Tibial nerve (tissue), 4 donors: ENCODE measurements at regions not wholly inside any gene's neighbourhood (a gene's known extent, or its start where the extent isn't known, plus 50 kb on each side); places are given as distances from the start of the nearest gene placed in this dataset.

Experiments used
- DNase-seq, 2 donors: peaks; one replicate each; pipeline ENCODE4 v3.0.0-alpha.2; 2019; ENCODE audit warnings: low spot score in 2 of 2
- H3K27ac ChIP-seq, 4 donors: fragments of 200-600 bp; sonication (generic) in 3 of 4; one replicate each; pipeline ENCODE4 v1.5.1; 2017 to 2019; ENCODE audit warnings: mild to moderate bottlenecking in 1 of 4
- H3K27me3 ChIP-seq, 2 donors: fragments of 200-600 bp; sonication (generic) in 1 of 2; one replicate each; pipeline versions ENCODE4 v1.5.1 to v1.6.0; 2017 to 2019
- H3K36me3 ChIP-seq, 3 donors: fragments of 200-600 bp; sonication (generic); one replicate each; pipeline ENCODE4 v1.5.1; 2018 to 2019
- H3K4me1 ChIP-seq, 4 donors: fragments of 200-600 bp; sonication (generic) in 3 of 4; one replicate each; pipeline ENCODE4 v1.5.1; 2017 to 2019
- H3K4me3 ChIP-seq, 4 donors: fragments of 200-600 bp; sonication (generic) in 3 of 4; one replicate each; pipeline ENCODE4 v1.5.1; 2017 to 2019; ENCODE audit warnings: mild to moderate bottlenecking in 1 of 4, moderate library complexity in 1 of 4
- H3K9me3 ChIP-seq, 4 donors: fragments of 200-600 bp; sonication (generic) in 3 of 4; one replicate each; pipeline ENCODE4 v1.5.1; 2017 to 2019
- EP300 ChIP-seq, 2 donors: sonication (generic); formaldehyde crosslinking; IDR thresholded peaks; one replicate each; pipeline ENCODE4 v1.6.1; 2017; ENCODE audit warnings: antibody characterized with exemption in 2 of 2, mild to moderate bottlenecking in 1 of 2
- POLR2A ChIP-seq, 2 donors: fragments of 450-650 bp; IDR thresholded peaks; one replicate each; pipeline ENCODE4 v1.6.1; 2017; ENCODE audit warnings: antibody characterized with exemption in 2 of 2, mild to moderate bottlenecking in 2 of 2, moderate library complexity in 2 of 2
- WGBS, 2 donors: methylation state at CpG; one replicate each; pipeline ENCODE4 v1.1.5; 2018; 5-methylcytosine and 5-hydroxymethylcytosine counted together
- TF ChIP-seq, protein P1 (sequence below), 5 experiments: fragments of 200-600 bp in 3 of 5; fragments of 450-650 bp in 2 of 5; sonication (generic) in 3 of 5; IDR thresholded peaks; one replicate each; pipeline ENCODE4 v1.5.1; 2016 to 2019; ENCODE audit warnings: antibody characterized with exemption in 5 of 5, mild to moderate bottlenecking in 3 of 5, moderate library complexity in 2 of 5

DNA sequence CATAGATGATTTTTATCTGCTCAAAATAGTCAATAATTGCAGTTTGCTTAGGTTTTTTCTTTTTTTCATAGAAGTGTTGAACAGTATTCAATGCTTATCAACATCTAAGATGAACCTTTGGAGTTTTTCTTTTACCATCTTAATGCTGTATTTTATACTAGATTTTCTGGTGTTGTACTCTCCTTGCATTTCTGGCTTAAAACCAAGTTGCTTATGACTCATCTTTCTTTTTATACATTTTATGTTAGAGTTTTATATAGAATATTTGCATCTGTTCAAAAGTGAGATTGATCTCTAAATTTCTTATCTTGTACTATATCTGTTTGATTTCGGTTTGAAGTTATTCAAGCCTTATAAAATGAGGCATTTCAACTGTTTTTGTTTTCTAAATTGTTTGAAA, 232.5 kb downstream of the RFPL4B start:
- no peaks in the 10 kb centered on the region for H3K27me3 ChIP-seq
- no peak for DNase-seq
- WGBS, 2 donors: 78 to 87% methylated on average over 1 of the region's 1 CpG
- no peak overlapping the region for H3K4me3 ChIP-seq
- H3K27ac ChIP-seq: no peak overlapping the region
- TF ChIP-seq EP300 (IDR thresholded peaks at IDR 0.05) (no peak), POLR2A (IDR thresholded peaks at IDR 0.05) (no peak)
- TF ChIP-seq, protein P1, sequence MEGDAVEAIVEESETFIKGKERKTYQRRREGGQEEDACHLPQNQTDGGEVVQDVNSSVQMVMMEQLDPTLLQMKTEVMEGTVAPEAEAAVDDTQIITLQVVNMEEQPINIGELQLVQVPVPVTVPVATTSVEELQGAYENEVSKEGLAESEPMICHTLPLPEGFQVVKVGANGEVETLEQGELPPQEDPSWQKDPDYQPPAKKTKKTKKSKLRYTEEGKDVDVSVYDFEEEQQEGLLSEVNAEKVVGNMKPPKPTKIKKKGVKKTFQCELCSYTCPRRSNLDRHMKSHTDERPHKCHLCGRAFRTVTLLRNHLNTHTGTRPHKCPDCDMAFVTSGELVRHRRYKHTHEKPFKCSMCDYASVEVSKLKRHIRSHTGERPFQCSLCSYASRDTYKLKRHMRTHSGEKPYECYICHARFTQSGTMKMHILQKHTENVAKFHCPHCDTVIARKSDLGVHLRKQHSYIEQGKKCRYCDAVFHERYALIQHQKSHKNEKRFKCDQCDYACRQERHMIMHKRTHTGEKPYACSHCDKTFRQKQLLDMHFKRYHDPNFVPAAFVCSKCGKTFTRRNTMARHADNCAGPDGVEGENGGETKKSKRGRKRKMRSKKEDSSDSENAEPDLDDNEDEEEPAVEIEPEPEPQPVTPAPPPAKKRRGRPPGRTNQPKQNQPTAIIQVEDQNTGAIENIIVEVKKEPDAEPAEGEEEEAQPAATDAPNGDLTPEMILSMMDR (IDR thresholded peaks at IDR 0.05): no peak
- H3K9me3 ChIP-seq: no peaks in the 10 kb centered on the region
- H3K36me3 ChIP-seq: no peaks in the 10 kb centered on the region
- no peaks in the 10 kb centered on the region for H3K4me1 ChIP-seq

DNA sequence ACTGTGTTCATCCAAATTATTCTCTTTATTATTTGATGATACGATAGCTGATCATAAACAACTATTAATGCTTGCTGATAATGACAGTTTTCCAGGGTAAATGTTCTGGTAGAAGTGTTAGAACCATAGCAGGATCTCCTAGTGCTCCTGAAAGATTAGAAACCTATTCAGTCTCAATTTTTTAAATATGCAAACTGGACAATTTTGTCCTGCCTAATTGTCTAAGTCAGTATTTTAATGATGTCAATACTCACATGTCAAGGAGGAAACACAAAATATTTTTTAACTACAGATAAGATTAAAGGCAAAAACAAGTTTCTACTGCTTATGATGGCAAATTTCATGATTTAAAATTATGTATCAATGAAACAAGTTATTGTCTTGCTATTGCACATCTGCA, 233.9 kb downstream of the RFPL4B start:
- no peak overlapping the region for H3K27ac ChIP-seq
- no peaks in the 10 kb centered on the region for H3K27me3 ChIP-seq
- H3K4me3 ChIP-seq: no peak overlapping the region
- H3K36me3 ChIP-seq: no peaks in the 10 kb centered on the region
- H3K4me1 ChIP-seq: no peaks in the 10 kb centered on the region
- no peak for DNase-seq
- 93 to 100% methylated on average over 1 of the region's 1 CpG for WGBS, 2 donors
- TF ChIP-seq EP300 (IDR thresholded peaks at IDR 0.05) (no peak), POLR2A (IDR thresholded peaks at IDR 0.05) (no peak)
- TF ChIP-seq, protein P1 (IDR thresholded peaks at IDR 0.05): no peak
- H3K9me3 ChIP-seq: no peaks in the 10 kb centered on the region

DNA sequence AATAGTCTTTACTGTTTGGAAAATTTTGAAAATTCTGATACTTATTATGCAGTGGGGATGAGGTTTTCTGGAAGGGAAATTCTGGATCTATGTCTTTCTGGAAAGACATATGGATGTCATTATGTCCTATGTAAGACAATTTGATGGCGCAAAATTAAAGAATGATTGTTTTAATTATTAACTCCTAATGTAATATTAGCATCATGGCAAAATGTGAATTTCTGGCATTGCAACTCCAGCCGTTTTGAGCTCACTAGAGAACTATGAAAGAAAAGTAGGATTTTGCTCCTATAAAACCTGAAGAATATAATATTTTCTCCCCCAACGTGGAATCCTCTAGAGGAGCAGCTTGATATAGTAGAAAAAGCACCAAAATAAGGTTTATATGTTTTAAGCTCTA, 243.2 kb downstream of the RFPL4B start:
- Histone ChIP-seq H3K27me3 (no peaks in the 10 kb centered on the region), H3K4me3 (no peak overlapping the region), H3K36me3 (no peaks in the 10 kb centered on the region), H3K27ac (no peak overlapping the region), H3K4me1 (no peaks in the 10 kb centered on the region), H3K9me3 (peaks cover 0 to 9% (median 0%) of the 10 kb centered on the region in 4 donors)
- DNase-seq: no peak
- TF ChIP-seq, protein P1 (IDR thresholded peaks at IDR 0.05): no peak
- TF ChIP-seq EP300 (IDR thresholded peaks at IDR 0.05) (no peak), POLR2A (IDR thresholded peaks at IDR 0.05) (no peak)
- WGBS, 2 donors: 65 to 72% methylated on average over 3 of the region's 3 CpGs

DNA sequence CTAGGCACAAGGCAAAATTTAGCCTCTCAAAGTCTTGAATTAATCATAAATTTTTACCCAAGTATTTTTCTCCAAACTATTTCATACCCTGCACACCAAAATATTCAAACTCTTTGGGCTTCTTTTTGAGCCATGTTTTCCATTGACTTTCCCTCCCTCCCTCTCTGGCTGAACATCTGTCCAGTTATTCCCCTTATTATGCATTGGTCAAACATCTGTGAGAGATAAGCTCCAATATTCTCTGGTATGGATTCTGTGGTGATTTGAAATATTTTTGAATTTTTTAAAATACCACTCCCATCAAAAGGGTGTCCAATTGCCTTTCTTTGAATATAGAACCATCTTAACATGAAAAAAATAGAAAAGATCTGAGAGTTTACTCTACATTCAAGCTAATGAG, 244.2 kb downstream of the RFPL4B start:
- Histone ChIP-seq H3K4me3 (no peak overlapping the region), H3K9me3 (peaks cover 0 to 9% (median 0%) of the 10 kb centered on the region in 4 donors), H3K27me3 (no peaks in the 10 kb centered on the region), H3K27ac (no peak overlapping the region), H3K4me1 (no peaks in the 10 kb centered on the region), H3K36me3 (no peaks in the 10 kb centered on the region)
- TF ChIP-seq POLR2A (IDR thresholded peaks at IDR 0.05) (no peak), EP300 (IDR thresholded peaks at IDR 0.05) (no peak)
- TF ChIP-seq, protein P1 (IDR thresholded peaks at IDR 0.05): no peak
- no peak for DNase-seq

DNA sequence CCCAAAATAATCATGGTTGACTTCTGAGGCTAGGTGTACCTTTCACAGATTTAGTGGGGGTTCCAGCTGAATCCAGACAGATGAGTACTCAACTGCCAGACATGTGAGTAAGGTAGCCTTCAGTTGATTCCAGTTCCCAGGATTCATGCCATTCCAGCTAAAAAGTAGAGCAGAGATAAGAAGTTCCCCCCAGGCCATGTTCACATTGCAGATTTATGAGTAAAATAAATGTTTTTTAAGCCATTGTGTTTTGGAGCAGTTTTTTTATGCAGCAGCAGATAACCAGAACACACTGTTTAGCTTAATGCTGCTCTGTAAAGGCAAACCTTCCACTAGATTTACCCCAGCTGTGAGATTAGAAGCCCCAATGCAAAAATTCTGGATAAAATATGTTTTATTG, 245.0 kb downstream of the RFPL4B start:
- DNase-seq: no peak
- Histone ChIP-seq H3K4me3 (no peak overlapping the region), H3K27ac (no peak overlapping the region), H3K27me3 (no peaks in the 10 kb centered on the region), H3K9me3 (peaks cover 0 to 9% (median 0%) of the 10 kb centered on the region in 4 donors), H3K4me1 (no peaks in the 10 kb centered on the region), H3K36me3 (no peaks in the 10 kb centered on the region)
- TF ChIP-seq, protein P1 (IDR thresholded peaks at IDR 0.05): no peak
- TF ChIP-seq EP300 (IDR thresholded peaks at IDR 0.05) (no peak), POLR2A (IDR thresholded peaks at IDR 0.05) (no peak)
